ENCODE measurements at regions not wholly inside any gene's neighbourhood (a gene's known extent, or its start where the extent isn't known, plus 50 kb on each side); places are given as distances from the start of the nearest gene placed in this dataset.
"Not testable (repeated sequence)": the region's sequence is repeated elsewhere in the genome, so short reads cannot be mapped to it uniquely, and the experiment has no call there.

DNA sequence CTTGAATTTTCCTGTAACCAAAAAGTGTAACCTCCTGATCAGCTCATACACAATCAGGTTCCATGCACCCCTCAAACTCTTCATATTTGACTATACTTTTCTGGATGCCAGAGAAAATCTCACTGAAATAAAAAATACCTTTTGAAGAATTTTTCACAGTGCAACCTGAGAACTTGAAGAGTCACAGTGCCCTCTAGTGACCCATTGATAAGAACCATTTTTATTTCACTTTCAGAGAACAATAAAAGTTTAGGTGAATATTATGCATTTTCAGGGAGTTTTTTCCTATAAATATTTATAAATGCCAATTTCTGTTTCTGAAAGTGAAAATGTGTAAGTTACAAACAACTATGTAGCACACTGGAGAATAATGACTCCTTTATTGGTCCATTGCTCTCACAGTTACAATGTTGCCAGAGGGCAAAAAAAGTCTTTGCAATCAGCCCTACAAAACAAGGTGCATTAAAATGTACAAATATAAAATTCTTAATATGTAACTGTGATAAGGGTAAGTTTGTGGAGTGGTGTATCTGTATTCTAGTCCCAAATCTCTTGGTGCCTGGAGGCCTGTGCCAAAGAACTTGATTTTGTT is 153.6 kb upstream of the INTU start:
- FAIRE-seq (no peak), DNase-seq (ENCODE audit: insufficient read length, low spot score) (no peak)

GRCh38 chr4:127482049-127482448 is 150.7 kb upstream of the INTU start:
- FAIRE-seq: no peak
- no peak for DNase-seq (ENCODE audit: insufficient read length, low spot score)
- no peak for TF ChIP-seq POLR2A (IDR thresholded peaks at IDR 0.05; ENCODE audit: low read depth, low read length)
- TF ChIP-seq POU2F2 (IDR thresholded peaks at IDR 0.05; ENCODE audit: low read depth, low read length): no peak
- no peak for TF ChIP-seq TAF1 (IDR thresholded peaks at IDR 0.05; ENCODE audit: low read depth, low read length)
- no peak for TF ChIP-seq POLR2AphosphoS5 (IDR thresholded peaks at IDR 0.05; ENCODE audit: low read depth, low read length)
- no peak for TF ChIP-seq SPI1 (IDR thresholded peaks at IDR 0.05; ENCODE audit: low read depth, low read length)
- TF ChIP-seq PAX5 (IDR thresholded peaks at IDR 0.05; ENCODE audit: insufficient read depth, low read length, severe bottlenecking): no peak

More for the DNA sequence above, 153.6 kb upstream of the INTU start:
- TF ChIP-seq POLR2AphosphoS5 (IDR thresholded peaks at IDR 0.05; ENCODE audit: low read depth, low read length) (no peak), PAX5 (IDR thresholded peaks at IDR 0.05; ENCODE audit: insufficient read depth, low read length, severe bottlenecking) (no peak), SPI1 (IDR thresholded peaks at IDR 0.05; ENCODE audit: low read depth, low read length) (no peak), POLR2A (IDR thresholded peaks at IDR 0.05; ENCODE audit: low read depth, low read length) (no peak), TAF1 (IDR thresholded peaks at IDR 0.05; ENCODE audit: low read depth, low read length) (no peak), POU2F2 (IDR thresholded peaks at IDR 0.05; ENCODE audit: low read depth, low read length) (no peak)

- no peak for FAIRE-seq
These were observed 148.6 kb upstream of the INTU start for GRCh38 chr4:127484117-127484516.

DNA sequence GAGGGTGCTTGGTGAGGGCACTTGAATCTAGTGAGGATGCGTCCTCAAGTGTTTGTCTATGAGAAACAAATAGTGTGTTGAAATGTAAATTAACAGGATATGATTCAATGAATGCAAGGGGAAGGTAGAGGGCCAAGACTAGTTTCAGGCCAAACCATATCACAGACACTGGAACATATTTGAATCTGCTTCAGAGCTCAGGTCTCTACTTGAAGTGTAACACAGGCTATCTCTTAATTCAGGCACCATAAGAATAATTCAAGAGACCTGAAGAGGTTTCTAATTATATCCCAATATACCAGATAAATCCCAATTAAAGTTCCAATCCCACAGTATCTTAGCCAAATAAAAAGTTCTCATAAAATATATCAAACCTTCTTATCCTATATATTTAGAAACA is 146.5 kb upstream of the INTU start:
- FAIRE-seq (no peak), DNase-seq (ENCODE audit: insufficient read length, low spot score) (no peak)
- TF ChIP-seq TAF1 (IDR thresholded peaks at IDR 0.05; ENCODE audit: low read depth, low read length) (no peak), POLR2A (IDR thresholded peaks at IDR 0.05; ENCODE audit: low read depth, low read length) (no peak), POLR2AphosphoS5 (IDR thresholded peaks at IDR 0.05; ENCODE audit: low read depth, low read length) (no peak), PAX5 (IDR thresholded peaks at IDR 0.05; ENCODE audit: insufficient read depth, low read length, severe bottlenecking) (no peak), POU2F2 (IDR thresholded peaks at IDR 0.05; ENCODE audit: low read depth, low read length) (no peak), SPI1 (IDR thresholded peaks at IDR 0.05; ENCODE audit: low read depth, low read length) (no peak)

More at GRCh38 chr4:127484117-127484516, 148.6 kb upstream of the INTU start:
- TF ChIP-seq TAF1 (IDR thresholded peaks at IDR 0.05; ENCODE audit: low read depth, low read length) (no peak), PAX5 (IDR thresholded peaks at IDR 0.05; ENCODE audit: insufficient read depth, low read length, severe bottlenecking) (no peak), POU2F2 (IDR thresholded peaks at IDR 0.05; ENCODE audit: low read depth, low read length) (no peak), SPI1 (IDR thresholded peaks at IDR 0.05; ENCODE audit: low read depth, low read length) (no peak), POLR2A (IDR thresholded peaks at IDR 0.05; ENCODE audit: low read depth, low read length) (no peak), POLR2AphosphoS5 (IDR thresholded peaks at IDR 0.05; ENCODE audit: low read depth, low read length) (no peak)
- DNase-seq (ENCODE audit: insufficient read length, low spot score): no peak

GRCh38 chr4:127491571-127491970 is 141.2 kb upstream of the INTU start:
- FAIRE-seq (no peak), DNase-seq (ENCODE audit: insufficient read length, low spot score) (no peak)
- TF ChIP-seq POLR2A (IDR thresholded peaks at IDR 0.05; ENCODE audit: low read depth, low read length): no peak
- TF ChIP-seq POU2F2 (IDR thresholded peaks at IDR 0.05; ENCODE audit: low read depth, low read length): no peak
- no peak for TF ChIP-seq TAF1 (IDR thresholded peaks at IDR 0.05; ENCODE audit: low read depth, low read length)
- TF ChIP-seq POLR2AphosphoS5 (IDR thresholded peaks at IDR 0.05; ENCODE audit: low read depth, low read length): no peak
- TF ChIP-seq PAX5 (IDR thresholded peaks at IDR 0.05; ENCODE audit: insufficient read depth, low read length, severe bottlenecking): no peak
- no peak for TF ChIP-seq SPI1 (IDR thresholded peaks at IDR 0.05; ENCODE audit: low read depth, low read length)

GRCh38 chr4:127496875-127497274 is 135.9 kb upstream of the INTU start:
- not testable (repeated sequence) for FAIRE-seq

DNA sequence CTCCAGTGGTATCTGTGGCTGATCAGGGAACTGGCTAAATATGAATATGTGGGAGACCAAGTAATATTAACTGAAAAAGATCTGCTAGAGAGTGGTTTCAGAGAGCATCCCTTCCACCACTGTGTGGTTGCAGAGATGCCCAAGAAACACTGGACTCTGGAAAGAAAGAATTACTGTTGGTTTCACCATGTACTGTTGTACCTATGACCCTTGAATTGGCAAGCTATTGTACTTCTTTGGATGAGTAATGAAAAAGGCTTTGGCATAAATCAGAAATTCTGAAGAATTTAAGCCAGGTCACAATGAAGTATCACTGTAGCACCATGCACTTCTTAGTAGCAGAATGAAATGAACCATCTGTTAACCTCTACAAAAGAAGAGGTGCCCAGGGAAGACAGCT is 134.4 kb upstream of the INTU start:
- no peak for TF ChIP-seq POLR2AphosphoS5 (IDR thresholded peaks at IDR 0.05; ENCODE audit: low read depth, low read length)
- TF ChIP-seq POLR2A (IDR thresholded peaks at IDR 0.05; ENCODE audit: low read depth, low read length): no peak
- no peak for TF ChIP-seq SPI1 (IDR thresholded peaks at IDR 0.05; ENCODE audit: low read depth, low read length)
- no peak for TF ChIP-seq POU2F2 (IDR thresholded peaks at IDR 0.05; ENCODE audit: low read depth, low read length)
- TF ChIP-seq TAF1 (IDR thresholded peaks at IDR 0.05; ENCODE audit: low read depth, low read length): no peak
- no peak for TF ChIP-seq PAX5 (IDR thresholded peaks at IDR 0.05; ENCODE audit: insufficient read depth, low read length, severe bottlenecking)
- DNase-seq (ENCODE audit: insufficient read length, low spot score): no peak
- FAIRE-seq: no peak

More at GRCh38 chr4:127496875-127497274, 135.9 kb upstream of the INTU start:
- DNase-seq (ENCODE audit: insufficient read length, low spot score): not testable (repeated sequence)

DNA sequence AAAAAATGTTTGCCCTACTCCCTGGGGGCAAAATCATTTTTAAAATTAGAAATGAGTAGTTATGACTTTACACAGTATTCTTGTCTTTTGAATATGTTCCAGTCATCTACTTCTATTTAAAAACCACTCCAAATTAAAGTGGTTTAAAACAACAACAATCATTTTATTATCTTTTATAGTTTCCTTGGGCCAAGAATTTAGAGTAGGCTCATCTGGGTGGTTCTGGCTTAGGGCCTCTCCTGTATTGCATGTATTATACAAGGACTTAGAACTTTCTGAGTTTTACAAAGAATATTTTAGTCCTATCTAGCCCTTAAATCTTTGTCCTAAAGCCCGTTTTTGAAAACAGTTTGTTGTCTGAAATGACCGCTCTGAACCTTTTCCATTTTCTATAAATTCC is 132.5 kb upstream of the INTU start:
- no peak for TF ChIP-seq SPI1 (IDR thresholded peaks at IDR 0.05; ENCODE audit: low read depth, low read length)
- TF ChIP-seq POU2F2 (IDR thresholded peaks at IDR 0.05; ENCODE audit: low read depth, low read length): no peak
- TF ChIP-seq PAX5 (IDR thresholded peaks at IDR 0.05; ENCODE audit: insufficient read depth, low read length, severe bottlenecking): no peak
- TF ChIP-seq POLR2AphosphoS5 (IDR thresholded peaks at IDR 0.05; ENCODE audit: low read depth, low read length): no peak
- no peak for TF ChIP-seq POLR2A (IDR thresholded peaks at IDR 0.05; ENCODE audit: low read depth, low read length)
- TF ChIP-seq TAF1 (IDR thresholded peaks at IDR 0.05; ENCODE audit: low read depth, low read length): no peak
- DNase-seq (ENCODE audit: insufficient read length, low spot score) (no peak), FAIRE-seq (no peak)

DNA sequence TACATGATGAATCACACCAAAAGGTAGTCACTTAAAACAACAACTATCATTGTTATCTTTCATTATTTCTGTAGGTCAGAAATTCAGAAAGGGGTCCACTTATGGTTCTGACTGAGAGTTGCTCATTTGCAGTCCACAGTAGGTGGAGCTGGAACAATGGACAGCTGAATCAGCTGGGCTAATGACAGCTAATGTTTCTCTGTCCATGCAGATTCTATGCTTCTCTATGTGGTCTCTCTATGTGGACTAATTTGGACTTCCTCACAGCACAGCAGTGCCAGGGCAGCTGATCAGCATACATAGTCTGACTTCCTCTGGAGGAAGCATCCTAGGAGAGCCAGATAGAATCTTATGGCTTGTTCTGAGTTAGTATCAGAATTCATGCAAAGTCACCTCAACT is 131.7 kb upstream of the INTU start:
- no peak for FAIRE-seq

GRCh38 chr4:127503111-127503510 is 129.6 kb upstream of the INTU start:
- TF ChIP-seq POLR2AphosphoS5 (IDR thresholded peaks at IDR 0.05; ENCODE audit: low read depth, low read length) (no peak), POU2F2 (IDR thresholded peaks at IDR 0.05; ENCODE audit: low read depth, low read length) (no peak)
- FAIRE-seq: no peak
- no peak for DNase-seq (ENCODE audit: insufficient read length, low spot score)

More for the DNA sequence above, 131.7 kb upstream of the INTU start:
- TF ChIP-seq POLR2AphosphoS5 (IDR thresholded peaks at IDR 0.05; ENCODE audit: low read depth, low read length) (no peak), PAX5 (IDR thresholded peaks at IDR 0.05; ENCODE audit: insufficient read depth, low read length, severe bottlenecking) (no peak), TAF1 (IDR thresholded peaks at IDR 0.05; ENCODE audit: low read depth, low read length) (no peak), SPI1 (IDR thresholded peaks at IDR 0.05; ENCODE audit: low read depth, low read length) (no peak), POLR2A (IDR thresholded peaks at IDR 0.05; ENCODE audit: low read depth, low read length) (no peak), POU2F2 (IDR thresholded peaks at IDR 0.05; ENCODE audit: low read depth, low read length) (no peak)
- no peak for DNase-seq (ENCODE audit: insufficient read length, low spot score)
